ENCODE measurements at regions not wholly inside any gene's neighbourhood (a gene's known extent, or its start where the extent isn't known, plus 50 kb on each side); places are given as distances from the start of the nearest gene placed in this dataset.

GRCh38 chr2:489084-489483 is 188.1 kb downstream of the TMEM18 start:
- Mint-ChIP-seq H3K4me3 (no peak overlapping the region), H3K27ac (no peak overlapping the region), H3K4me1 (ENCODE audit: low read depth) (no peaks in the 10 kb centered on the region), H3K27me3 (peaks cover 8% of the 10 kb centered on the region), H3K36me3 (ENCODE audit: low read depth) (no peaks in the 10 kb centered on the region), H3K9me3 (no peaks in the 10 kb centered on the region)
- DNase-seq = no peak

- no peaks in the 10 kb centered on the region for H3K27me3 Mint-ChIP-seq
- no peak for DNase-seq
- H3K36me3 Mint-ChIP-seq (ENCODE audit: low read depth) = no peaks in the 10 kb centered on the region
- no peaks in the 10 kb centered on the region for H3K9me3 Mint-ChIP-seq
- no peak overlapping the region for H3K27ac Mint-ChIP-seq
- H3K4me3 Mint-ChIP-seq = no peak overlapping the region
- no peaks in the 10 kb centered on the region for H3K4me1 Mint-ChIP-seq (ENCODE audit: low read depth)
Observed at GRCh38 chr2:487186-488079, 189.8 kb downstream of the TMEM18 start.

- Mint-ChIP-seq H3K9me3 (no peaks in the 10 kb centered on the region), H3K27me3 (peaks cover under 1% of the 10 kb centered on the region), H3K4me3 (no peak overlapping the region), H3K36me3 (ENCODE audit: low read depth) (no peaks in the 10 kb centered on the region), H3K27ac (no peak overlapping the region), H3K4me1 (ENCODE audit: low read depth) (no peaks in the 10 kb centered on the region)
- DNase-seq = no peak
Observed at GRCh38 chr2:486371-486770, 190.8 kb downstream of the TMEM18 start.

GRCh38 chr2:481388-481787 is 193.5 kb upstream of the ALKAL2 start:
- no peak overlapping the region for H3K4me3 Mint-ChIP-seq
- no peaks in the 10 kb centered on the region for H3K4me1 Mint-ChIP-seq (ENCODE audit: low read depth)
- no peaks in the 10 kb centered on the region for H3K36me3 Mint-ChIP-seq (ENCODE audit: low read depth)
- peaks cover 3% of the 10 kb centered on the region for H3K27me3 Mint-ChIP-seq
- DNase-seq = no peak
- H3K9me3 Mint-ChIP-seq = no peaks in the 10 kb centered on the region
- no peak overlapping the region for H3K27ac Mint-ChIP-seq

- no peak for DNase-seq
- Mint-ChIP-seq H3K9me3 (no peaks in the 10 kb centered on the region), H3K4me1 (ENCODE audit: low read depth) (no peaks in the 10 kb centered on the region), H3K4me3 (no peak overlapping the region), H3K27ac (no peak overlapping the region), H3K27me3 (peaks cover 3% of the 10 kb centered on the region), H3K36me3 (ENCODE audit: low read depth) (no peaks in the 10 kb centered on the region)
Observed at GRCh38 chr2:479490-480176, 191.7 kb upstream of the ALKAL2 start.

- H3K27ac Mint-ChIP-seq = no peak overlapping the region
- H3K4me1 Mint-ChIP-seq (ENCODE audit: low read depth) = no peaks in the 10 kb centered on the region
- no peaks in the 10 kb centered on the region for H3K36me3 Mint-ChIP-seq (ENCODE audit: low read depth)
- DNase-seq = no peak
- H3K9me3 Mint-ChIP-seq = peaks cover 3% of the 10 kb centered on the region
- no peak overlapping the region for H3K4me3 Mint-ChIP-seq
- peaks cover 3% of the 10 kb centered on the region for H3K27me3 Mint-ChIP-seq
Observed at GRCh38 chr2:479031-479430, 191.1 kb upstream of the ALKAL2 start.

- peaks cover 5% of the 10 kb centered on the region for H3K4me1 Mint-ChIP-seq (ENCODE audit: low read depth)
- H3K27ac Mint-ChIP-seq = no peak overlapping the region
- DNase-seq = no peak
- peaks cover 14% of the 10 kb centered on the region for H3K9me3 Mint-ChIP-seq
- H3K4me3 Mint-ChIP-seq = no peak overlapping the region
- H3K27me3 Mint-ChIP-seq = peaks cover 28% of the 10 kb centered on the region
- no peaks in the 10 kb centered on the region for H3K36me3 Mint-ChIP-seq (ENCODE audit: low read depth)
Observed at GRCh38 chr2:471560-471959, 183.7 kb upstream of the ALKAL2 start.

- Mint-ChIP-seq H3K27me3 (peaks cover 45% of the 10 kb centered on the region), H3K36me3 (ENCODE audit: low read depth) (no peaks in the 10 kb centered on the region), H3K4me3 (no peak overlapping the region), H3K27ac (no peak overlapping the region), H3K4me1 (ENCODE audit: low read depth) (peaks cover 5% of the 10 kb centered on the region), H3K9me3 (peaks cover 14% of the 10 kb centered on the region)
- DNase-seq = no peak
Observed at GRCh38 chr2:469514-469913, 181.6 kb upstream of the ALKAL2 start.

- Mint-ChIP-seq H3K9me3 (peaks cover 11% of the 10 kb centered on the region), H3K4me3 (no peak overlapping the region), H3K27ac (no peak overlapping the region), H3K36me3 (ENCODE audit: low read depth) (no peaks in the 10 kb centered on the region), H3K4me1 (ENCODE audit: low read depth) (peaks cover 5% of the 10 kb centered on the region), H3K27me3 (peaks cover 49% of the 10 kb centered on the region)
- no peak for DNase-seq
Observed at GRCh38 chr2:468648-469336, 180.9 kb upstream of the ALKAL2 start.

GRCh38 chr2:467892-468647 is 180.2 kb upstream of the ALKAL2 start:
- Mint-ChIP-seq H3K9me3 (peaks cover 5% of the 10 kb centered on the region), H3K36me3 (ENCODE audit: low read depth) (no peaks in the 10 kb centered on the region), H3K27ac (no peak overlapping the region), H3K27me3 (peaks cover 55% of the 10 kb centered on the region), H3K4me1 (ENCODE audit: low read depth) (peaks cover 5% of the 10 kb centered on the region), H3K4me3 (peak overlapping the region; percentile 39)
- no peak for DNase-seq

GRCh38 chr2:467543-467891 is 179.6 kb upstream of the ALKAL2 start:
- H3K4me1 Mint-ChIP-seq (ENCODE audit: low read depth) = peaks cover 5% of the 10 kb centered on the region
- no peak for DNase-seq
- H3K27ac Mint-ChIP-seq = no peak overlapping the region
- H3K9me3 Mint-ChIP-seq = peaks cover 1% of the 10 kb centered on the region
- H3K36me3 Mint-ChIP-seq (ENCODE audit: low read depth) = no peaks in the 10 kb centered on the region
- H3K27me3 Mint-ChIP-seq = peaks cover 58% of the 10 kb centered on the region
- no peak overlapping the region for H3K4me3 Mint-ChIP-seq

- Mint-ChIP-seq H3K27me3 (peaks cover 62% of the 10 kb centered on the region), H3K4me1 (ENCODE audit: low read depth) (peaks cover 7% of the 10 kb centered on the region), H3K9me3 (no peaks in the 10 kb centered on the region), H3K36me3 (ENCODE audit: low read depth) (no peaks in the 10 kb centered on the region), H3K27ac (no peak overlapping the region), H3K4me3 (no peak overlapping the region)
- no peak for DNase-seq
Observed at GRCh38 chr2:467101-467500, 179.2 kb upstream of the ALKAL2 start.

- no peaks in the 10 kb centered on the region for H3K36me3 Mint-ChIP-seq (ENCODE audit: low read depth)
- no peaks in the 10 kb centered on the region for H3K9me3 Mint-ChIP-seq
- H3K4me3 Mint-ChIP-seq = no peak overlapping the region
- H3K4me1 Mint-ChIP-seq (ENCODE audit: low read depth) = peaks cover 27% of the 10 kb centered on the region
- H3K27ac Mint-ChIP-seq = no peak overlapping the region
- H3K27me3 Mint-ChIP-seq = peaks cover 78% of the 10 kb centered on the region
- no peak for DNase-seq
Observed at GRCh38 chr2:464562-465309, 176.8 kb upstream of the ALKAL2 start.

GRCh38 chr2:460861-461260 is 173.0 kb upstream of the ALKAL2 start:
- Mint-ChIP-seq H3K4me3 (peak overlapping the region; percentile 3), H3K27me3 (peaks cover 80% of the 10 kb centered on the region), H3K27ac (no peak overlapping the region), H3K9me3 (no peaks in the 10 kb centered on the region), H3K4me1 (ENCODE audit: low read depth) (peaks cover 37% of the 10 kb centered on the region), H3K36me3 (ENCODE audit: low read depth) (no peaks in the 10 kb centered on the region)
- DNase-seq = no peak

Data from activated T-cell treated with anti-CD3 and anti-CD28 coated beads, Interleukin-2, amount 50 U/mL, for 24 hours (primary cell).